ENCODE measurements at regions not wholly inside any gene's neighbourhood (a gene's known extent, or its start where the extent isn't known, plus 50 kb on each side); places are given as distances from the start of the nearest gene placed in this dataset.

DNA sequence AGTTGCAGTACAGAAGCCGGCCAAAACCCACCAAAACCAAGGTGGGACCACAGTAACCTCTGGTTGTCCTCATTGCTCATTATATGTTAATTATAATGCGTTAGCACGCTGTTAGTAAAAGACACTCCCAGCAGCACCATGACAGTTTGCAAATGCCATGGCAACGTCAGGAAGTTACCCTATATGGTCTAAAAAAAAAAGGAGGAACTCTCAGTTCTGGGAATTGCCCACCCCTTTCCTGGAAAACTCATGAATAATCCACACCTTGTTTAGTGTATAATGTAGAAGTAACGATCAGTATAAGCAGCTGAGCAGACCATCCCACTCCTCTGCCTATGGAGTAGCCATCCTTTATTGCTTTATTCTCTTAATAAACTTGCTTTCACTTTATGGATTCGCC lies 148.6 kb upstream of the EXOC2 start:
- WGBS, 2 donors, result 72 to 79% methylated on average over 6 of the region's 6 CpGs
- no peak for TF ChIP-seq POLR2A (IDR thresholded peaks at IDR 0.05)
- TF ChIP-seq, protein P1, sequence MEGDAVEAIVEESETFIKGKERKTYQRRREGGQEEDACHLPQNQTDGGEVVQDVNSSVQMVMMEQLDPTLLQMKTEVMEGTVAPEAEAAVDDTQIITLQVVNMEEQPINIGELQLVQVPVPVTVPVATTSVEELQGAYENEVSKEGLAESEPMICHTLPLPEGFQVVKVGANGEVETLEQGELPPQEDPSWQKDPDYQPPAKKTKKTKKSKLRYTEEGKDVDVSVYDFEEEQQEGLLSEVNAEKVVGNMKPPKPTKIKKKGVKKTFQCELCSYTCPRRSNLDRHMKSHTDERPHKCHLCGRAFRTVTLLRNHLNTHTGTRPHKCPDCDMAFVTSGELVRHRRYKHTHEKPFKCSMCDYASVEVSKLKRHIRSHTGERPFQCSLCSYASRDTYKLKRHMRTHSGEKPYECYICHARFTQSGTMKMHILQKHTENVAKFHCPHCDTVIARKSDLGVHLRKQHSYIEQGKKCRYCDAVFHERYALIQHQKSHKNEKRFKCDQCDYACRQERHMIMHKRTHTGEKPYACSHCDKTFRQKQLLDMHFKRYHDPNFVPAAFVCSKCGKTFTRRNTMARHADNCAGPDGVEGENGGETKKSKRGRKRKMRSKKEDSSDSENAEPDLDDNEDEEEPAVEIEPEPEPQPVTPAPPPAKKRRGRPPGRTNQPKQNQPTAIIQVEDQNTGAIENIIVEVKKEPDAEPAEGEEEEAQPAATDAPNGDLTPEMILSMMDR (IDR thresholded peaks at IDR 0.05), result no peak

DNA sequence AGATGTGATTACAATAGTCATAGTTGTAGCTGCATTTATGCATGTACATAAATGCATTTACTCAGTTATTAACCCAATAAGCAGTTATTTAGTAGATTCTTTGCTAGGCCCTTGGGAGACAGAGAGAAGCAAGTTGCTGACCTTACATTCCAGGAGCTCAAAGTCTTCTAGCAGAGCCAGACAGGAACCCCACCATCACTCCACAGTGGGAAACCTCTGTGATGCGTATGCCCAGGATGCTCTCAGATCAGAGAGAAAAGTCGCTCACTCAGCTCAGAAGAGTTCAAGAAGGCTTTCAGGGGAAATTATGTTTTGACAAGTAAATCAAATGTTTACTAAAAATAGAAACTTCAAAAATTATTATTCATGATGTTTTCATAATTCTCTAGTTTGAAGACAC lies 146.3 kb upstream of the EXOC2 start:
- 73 to 93% methylated on average over 2 of the region's 2 CpGs for WGBS, 2 donors
- Histone ChIP-seq H3K4me1 (peaks cover 0 to 32% (median 11%) of the 10 kb centered on the region in 3 donors), H3K9me3 (no peaks in the 10 kb centered on the region), H3K36me3 (no peaks in the 10 kb centered on the region), H3K4me3 (no peak overlapping the region), H3K27ac (no peak overlapping the region), H3K27me3 (no peaks in the 10 kb centered on the region)
- TF ChIP-seq, protein P1 (IDR thresholded peaks at IDR 0.05), result no peak
- no peak for TF ChIP-seq POLR2A (IDR thresholded peaks at IDR 0.05)
- intact Hi-C loops (cut with DNase I), result no loop called here
- no peak for DNase-seq

More for the DNA sequence above, 148.6 kb upstream of the EXOC2 start:
- Histone ChIP-seq H3K36me3 (no peaks in the 10 kb centered on the region), H3K9me3 (no peaks in the 10 kb centered on the region), H3K27me3 (no peaks in the 10 kb centered on the region), H3K27ac (no peak overlapping the region), H3K4me1 (peaks cover 0 to 10% (median 2%) of the 10 kb centered on the region in 3 donors), H3K4me3 (no peak overlapping the region)
- intact Hi-C loops (cut with DNase I), result no loop called here
- DNase-seq, result no peak

DNA sequence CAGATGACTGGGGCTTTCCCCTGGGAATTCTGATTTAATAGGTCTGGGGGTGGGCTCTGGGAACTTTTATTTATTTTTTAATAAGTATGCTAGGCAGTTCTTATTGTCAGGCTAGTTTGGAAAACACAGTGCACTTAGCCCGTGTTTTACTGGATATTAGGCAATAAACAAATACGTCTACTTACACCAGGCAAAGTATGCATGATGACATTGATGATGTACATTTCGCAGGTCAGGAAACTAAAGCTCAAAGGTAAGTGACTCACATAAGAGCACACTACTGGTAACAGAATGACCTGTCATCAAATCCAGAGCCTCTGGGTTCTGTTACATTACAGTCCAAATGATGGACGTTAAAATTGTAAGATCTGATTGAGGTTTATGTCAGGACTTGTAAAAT lies 144.4 kb upstream of the EXOC2 start:
- Histone ChIP-seq H3K9me3 (no peaks in the 10 kb centered on the region), H3K27me3 (no peaks in the 10 kb centered on the region), H3K4me1 (peaks cover 0 to 32% (median 11%) of the 10 kb centered on the region in 3 donors), H3K36me3 (no peaks in the 10 kb centered on the region), H3K27ac (peak overlapping the region in 1 of 4 donors; percentile 71), H3K4me3 (no peak overlapping the region)
- no peak for TF ChIP-seq POLR2A (IDR thresholded peaks at IDR 0.05)
- TF ChIP-seq, protein P1 (IDR thresholded peaks at IDR 0.05), result no peak
- no peak for DNase-seq
- 45 to 62% methylated on average over 4 of the region's 4 CpGs for WGBS, 2 donors
- intact Hi-C loops (cut with DNase I), result no loop called here

DNA sequence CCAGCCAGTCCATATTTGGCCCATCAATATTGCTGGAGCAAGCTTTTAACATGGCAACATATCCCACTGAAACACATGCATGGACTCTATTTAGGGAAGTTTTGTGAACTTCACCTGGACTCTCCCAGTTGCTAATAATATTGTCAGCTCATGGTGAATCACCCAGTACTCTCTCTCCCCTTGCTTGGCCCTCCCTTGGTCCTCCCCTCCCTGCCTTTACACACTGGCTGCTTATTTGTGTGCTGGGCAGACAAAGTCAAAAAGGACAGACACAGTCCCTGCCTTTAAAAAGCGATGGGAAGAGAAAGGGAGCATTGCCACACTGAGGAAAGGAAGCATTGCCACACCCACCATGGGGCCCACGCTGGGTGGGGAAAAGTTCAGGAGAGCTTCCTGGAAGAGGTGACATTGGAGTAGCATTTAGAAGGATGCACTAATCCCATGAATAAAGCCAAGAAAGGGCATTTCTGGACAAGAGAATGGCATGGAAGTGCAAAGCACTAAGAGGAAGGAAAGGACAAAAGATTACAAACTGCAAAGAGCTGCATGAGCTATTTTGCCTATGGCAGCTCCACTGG lies 143.4 kb upstream of the EXOC2 start:
- 67 to 70% methylated on average over 2 of the region's 2 CpGs for WGBS, 2 donors
- Histone ChIP-seq H3K4me1 (peaks cover 0 to 32% (median 11%) of the 10 kb centered on the region in 3 donors), H3K36me3 (no peaks in the 10 kb centered on the region), H3K9me3 (no peaks in the 10 kb centered on the region), H3K27me3 (no peaks in the 10 kb centered on the region), H3K27ac (peak overlapping the region in 3 of 4 donors; percentile 33 to 71 (median 57)), H3K4me3 (no peak overlapping the region)
- TF ChIP-seq POLR2A (IDR thresholded peaks at IDR 0.05), result no peak
- TF ChIP-seq, protein P1 (IDR thresholded peaks at IDR 0.05), result no peak
- intact Hi-C loops (cut with DNase I), result no loop called here
- no peak for DNase-seq

DNA sequence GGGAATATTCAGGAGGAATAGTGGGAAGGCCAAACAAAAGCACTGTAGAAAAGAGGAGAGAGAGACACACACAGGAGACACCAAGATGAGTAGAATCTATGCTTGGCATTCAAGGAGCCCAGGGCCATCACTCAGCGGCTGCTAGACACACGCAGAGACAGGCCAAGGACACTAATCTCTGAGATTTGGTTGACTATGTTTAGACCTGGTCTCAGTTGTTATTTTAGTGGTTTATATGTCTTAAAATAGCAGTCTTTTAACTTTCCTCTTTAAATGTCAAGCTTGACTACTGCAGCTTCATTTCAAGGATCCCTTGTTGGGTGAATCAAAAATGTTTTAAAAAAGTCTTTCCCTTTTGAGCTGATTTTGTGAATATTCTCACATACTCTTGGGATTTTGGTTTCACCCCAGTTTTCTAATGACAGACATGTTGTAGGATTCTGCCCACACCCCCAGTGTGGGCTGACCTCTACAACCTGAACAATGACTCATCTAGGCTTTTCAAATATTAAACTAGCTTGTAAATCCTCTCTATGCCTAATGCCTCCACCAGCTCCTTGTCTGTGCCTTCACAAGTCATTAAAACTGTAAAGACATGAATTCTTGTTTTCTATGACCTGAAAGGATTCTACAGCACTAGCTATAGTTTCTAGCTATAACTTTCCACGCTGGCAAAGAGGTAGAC lies 142.7 kb upstream of the EXOC2 start:
- intact Hi-C loops (cut with DNase I), result no loop called here

More for the DNA sequence above, 142.7 kb upstream of the EXOC2 start:
- TF ChIP-seq POLR2A (IDR thresholded peaks at IDR 0.05), result no peak
- TF ChIP-seq, protein P1 (IDR thresholded peaks at IDR 0.05), result no peak
- Histone ChIP-seq H3K4me3 (no peak overlapping the region), H3K27me3 (no peaks in the 10 kb centered on the region), H3K9me3 (no peaks in the 10 kb centered on the region), H3K27ac (peak overlapping the region; percentile 5 to 71 (median 45)), H3K4me1 (peaks cover 0 to 32% (median 11%) of the 10 kb centered on the region in 3 donors), H3K36me3 (no peaks in the 10 kb centered on the region)
- DNase-seq, result no peak
- 34 to 45% methylated on average over 3 of the region's 3 CpGs for WGBS, 2 donors

All from esophagus squamous epithelium (tissue), 5 donors.